Heart left ventricle (tissue), 16 donors: ENCODE measurements at regions not wholly inside any gene's neighbourhood (a gene's known extent, or its start where the extent isn't known, plus 50 kb on each side); places are given as distances from the start of the nearest gene placed in this dataset.

ENCODE experiments used
- ATAC-seq, 4 donors: fragments of 200-7000 bp; cut with Tn5 transposase; one replicate each; pipeline ENCODE4 v1.9.1; 2020 to 2022; ENCODE audit warnings: moderate library complexity in 4 of 4, mild to moderate bottlenecking in 3 of 4, moderate number of reproducible peaks in 1 of 4
- DNase-seq, 5 donors: peaks; one replicate each; pipeline ENCODE4 v3.0.0-alpha.2; 2020
- H3K27ac ChIP-seq, 12 donors: fragments of 200-600 bp; sonication (generic) in 4 of 12; one replicate each; pipeline versions ENCODE4 v1.5.0 to v1.8.0; 2016 to 2022; ENCODE audit warnings: mild to moderate bottlenecking in 2 of 12
- H3K27me3 ChIP-seq, 9 donors: fragments of 200-600 bp; sonication (generic) in 2 of 9; one replicate each; pipeline versions ENCODE4 v1.5.1 to v1.8.0; 2016 to 2022; ENCODE audit warnings: mild to moderate bottlenecking in 3 of 9
- H3K36me3 ChIP-seq, 9 donors: fragments of 200-600 bp; sonication (generic) in 2 of 9; one replicate each; pipeline versions ENCODE4 v1.5.0 to v1.8.0; 2018 to 2022; ENCODE audit warnings: mild to moderate bottlenecking in 2 of 9
- H3K4me1 ChIP-seq, 12 donors: fragments of 200-600 bp; sonication (generic) in 4 of 12; one replicate each; pipeline versions ENCODE4 v1.5.0 to v1.8.0; 2016 to 2022; ENCODE audit warnings: mild to moderate bottlenecking in 3 of 12
- H3K4me3 ChIP-seq, 12 donors: fragments of 200-600 bp; sonication (generic) in 4 of 12; one replicate each; pipeline versions ENCODE4 v1.5.0 to v1.8.0; 2017 to 2022; ENCODE audit warnings: mild to moderate bottlenecking in 9 of 12, moderate library complexity in 4 of 12
- H3K9me3 ChIP-seq, 12 donors: fragments of 200-600 bp; sonication (generic) in 4 of 12; one replicate each; pipeline versions ENCODE4 v1.5.0 to v1.8.0; 2016 to 2022; ENCODE audit warnings: mild to moderate bottlenecking in 1 of 12
- CTCF ChIP-seq, 12 donors: fragments of 200-600 bp; sonication (generic) in 4 of 12; IDR thresholded peaks; one replicate each; pipeline versions ENCODE4 v1.5.0 to v1.8.0; 2018 to 2022; ENCODE audit warnings: antibody characterized with exemption in 12 of 12, mild to moderate bottlenecking in 5 of 12
- POLR2A ChIP-seq, 2 donors: fragments of 450-650 bp; IDR thresholded peaks; one replicate each; pipeline ENCODE4 v1.6.1; 2017; ENCODE audit warnings: antibody characterized with exemption in 2 of 2, mild to moderate bottlenecking in 2 of 2, moderate library complexity in 2 of 2
- WGBS, 4 donors: extraction: QIAGEN DNeasy Blood & Tissue Kit in 2 of 4; methylation state at CpG; one replicate each; pipeline versions ENCODE4 v1.1.5 to v1.1.7; 2013 to 2018; 5-methylcytosine and 5-hydroxymethylcytosine counted together
- intact Hi-C, 10 donors: fragments of 100-400 bp; cut with DNase I; formaldehyde crosslinking; loops; one replicate each; pipeline versions ENCODE4 v1.11.1 to v1.14.2; 2022
- donor health status: ischemic (EF 13 %, LVEDD 7.1; RV severe dilation, severe dysfunction).
- donor health status: healthy with polysubstance abuse.
- donor health status: DM: no; HTN: yes; CAD: no.
- donor health status: DM: no; HTN: no; CAD: no.
- donor health status: ischemic (EF 25% LVEDD 6.9; RV normal size, moderate dysfunction).
- donor health status: ischemic (EF 25% LVEDD 5.7; RV mildly dilated, moderate dysfunction).
- donor health status: healthy.
- donor health status: DM: yes; HTN: yes; CAD: no.
- donor health status: ischemic (EF 35%, LVEDD 5.7; RV mildly dilated, moderate dysfunction).
- donor health status: nonischemic (EF 11% LVEDD 7.7; RV severe dilation, severe dysfunction).
- donor health status: DM: yes; HTN: yes; CAD: no.
- donor health status: PGD.
- donor health status: ischemic (EF 29% LVEDD 5.4; RV normal size, mild dysfunction).
- donor health status: nonischemic (EF 23%, LVEDD 6.1; RV moderate dilation, normal function).

- intact Hi-C loops, result loop anchor here in 1 of 10 donors (5.0 kb wide), 1 partner anchor 435 kb away; no protein-coding TSS in a partner anchor
Measured at GRCh38 chr18:48467231-48467630, 58.0 kb upstream of the ZBTB7C start.

GRCh38 chr18:48462510-48462909 lies 53.3 kb upstream of the ZBTB7C start:
- Histone ChIP-seq H3K27me3 (no peaks in the 10 kb centered on the region), H3K36me3 (no peaks in the 10 kb centered on the region), H3K9me3 (no peaks in the 10 kb centered on the region), H3K4me1 (peaks cover 0 to 8% (median 0%) of the 10 kb centered on the region in 12 donors), H3K4me3 (no peak overlapping the region), H3K27ac (no peak overlapping the region)
- 45 to 67% (median 61%) methylated on average over 1 of the region's 1 CpG for WGBS, 4 donors
- TF ChIP-seq CTCF (IDR thresholded peaks at IDR 0.05) (no peak), POLR2A (IDR thresholded peaks at IDR 0.05) (no peak)
- DNase-seq (peak in 2 of 5 donors; percentile 47 to 55), ATAC-seq (peak; percentile 74 to 92 (median 90))
- intact Hi-C loops, result loop anchor here in 1 of 10 donors (5.0 kb wide), 1 partner anchor 435 kb away; no protein-coding TSS in a partner anchor

More at GRCh38 chr18:48467231-48467630, 58.0 kb upstream of the ZBTB7C start:
- no peak overlapping the region for H3K4me3 ChIP-seq
- no peaks in the 10 kb centered on the region for H3K27me3 ChIP-seq
- DNase-seq, result no peak
- ATAC-seq, result no peak
- no peaks in the 10 kb centered on the region for H3K36me3 ChIP-seq
- TF ChIP-seq CTCF (IDR thresholded peaks at IDR 0.05), result no peak
- no peak for TF ChIP-seq POLR2A (IDR thresholded peaks at IDR 0.05)
- H3K9me3 ChIP-seq, result peaks cover 0 to 4% (median 0%) of the 10 kb centered on the region in 12 donors
- peaks cover 0 to 24% (median 9%) of the 10 kb centered on the region in 12 donors for H3K4me1 ChIP-seq
- no peak overlapping the region for H3K27ac ChIP-seq
- 93 to 96% (median 95%) methylated on average over 6 of the region's 6 CpGs for WGBS, 4 donors

- ATAC-seq (no peak), DNase-seq (no peak)
- Histone ChIP-seq H3K4me1 (peaks cover 0 to 9% (median 0%) of the 10 kb centered on the region in 12 donors), H3K27me3 (no peaks in the 10 kb centered on the region), H3K9me3 (no peaks in the 10 kb centered on the region), H3K36me3 (no peaks in the 10 kb centered on the region), H3K27ac (no peak overlapping the region), H3K4me3 (no peak overlapping the region)
- WGBS, 4 donors, result 88 to 97% (median 92%) methylated on average over 3 of the region's 3 CpGs
- intact Hi-C loops, result loop anchor here in 1 of 10 donors (5.0 kb wide), 1 partner anchor 434 kb away; no protein-coding TSS in a partner anchor
- no peak for TF ChIP-seq CTCF (IDR thresholded peaks at IDR 0.05)
- no peak for TF ChIP-seq POLR2A (IDR thresholded peaks at IDR 0.05)
Measured at GRCh38 chr18:48460929-48461583, 51.9 kb upstream of the ZBTB7C start.

- Histone ChIP-seq H3K27ac (peak overlapping the region in 1 of 12 donors; percentile 9), H3K9me3 (no peaks in the 10 kb centered on the region), H3K4me3 (no peak overlapping the region), H3K27me3 (no peaks in the 10 kb centered on the region), H3K36me3 (no peaks in the 10 kb centered on the region), H3K4me1 (peaks cover 0 to 14% (median 2%) of the 10 kb centered on the region in 12 donors)
- intact Hi-C loops, result no loop called here
- TF ChIP-seq POLR2A (IDR thresholded peaks at IDR 0.05) (no peak), CTCF (IDR thresholded peaks at IDR 0.05) (no peak)
- WGBS, 4 donors, result 82 to 88% (median 84%) methylated on average over 1 of the region's 1 CpG
- ATAC-seq (no peak), DNase-seq (no peak)
Measured at GRCh38 chr18:48459465-48459864, 50.3 kb upstream of the ZBTB7C start.
